Fibroblast of upper back skin (primary cell): ENCODE measurements at regions not wholly inside any gene's neighbourhood (a gene's known extent, or its start where the extent isn't known, plus 50 kb on each side); places are given as distances from the start of the nearest gene placed in this dataset.
"Not testable (repeated sequence)": the region's sequence is repeated elsewhere in the genome, so short reads cannot be mapped to it uniquely, and the experiment has no call there.

ENCODE experiments used
- DNase-seq: peaks from one replicate; pipeline ENCODE4 v3.0.0-alpha.2; 2013

DNA sequence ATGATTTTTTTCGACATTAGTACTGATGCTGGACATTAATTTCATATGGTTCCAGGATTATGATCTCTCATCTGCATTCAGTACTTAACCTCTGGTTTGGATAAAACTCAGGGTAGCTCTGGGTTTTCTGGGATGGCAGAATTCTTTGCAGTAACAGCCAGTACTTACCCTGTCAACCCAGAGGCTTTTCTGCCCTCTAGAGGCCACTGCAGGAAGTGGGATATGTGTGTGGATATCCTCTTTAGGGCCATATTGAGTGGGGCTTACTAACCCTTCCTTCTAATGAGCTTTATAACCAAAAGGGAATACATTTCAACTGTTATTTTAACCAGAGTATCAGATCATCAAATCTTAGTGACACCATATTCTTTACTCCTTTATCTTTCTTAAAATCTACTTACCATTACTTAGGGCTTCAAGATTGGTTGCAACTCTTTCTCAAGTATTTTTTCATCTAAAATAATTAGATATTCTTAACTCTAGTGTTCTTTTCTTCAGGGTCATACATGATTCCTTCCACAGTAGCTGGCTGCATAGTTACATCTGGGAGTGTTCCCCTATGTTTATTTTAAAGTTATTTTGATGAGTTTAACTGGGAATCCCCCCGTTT lies 488.0 kb upstream of the STXBP6 start:
- DNase-seq, result no peak

DNA sequence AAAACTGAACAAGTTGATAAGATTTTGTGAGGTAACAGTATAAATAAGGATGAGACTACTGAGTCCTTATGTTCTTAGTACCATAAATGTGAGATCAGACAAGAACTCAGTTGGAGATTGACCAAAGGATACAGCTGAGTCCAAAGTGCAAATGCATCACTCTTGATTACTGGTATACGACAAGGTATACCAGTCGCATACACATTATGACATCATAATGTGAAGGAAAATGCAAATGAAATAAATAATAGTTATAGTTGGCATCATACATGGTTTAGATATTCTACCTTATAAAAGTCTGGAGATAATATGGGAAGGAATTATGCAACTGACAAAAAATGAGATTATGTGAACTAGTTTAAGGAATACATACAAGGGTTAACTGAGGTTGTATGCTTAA lies 476.3 kb upstream of the STXBP6 start:
- no peak for DNase-seq

GRCh38 chr14:25522926-25523325 lies 473.0 kb upstream of the STXBP6 start:
- DNase-seq, result no peak

- DNase-seq, result no peak
Measured at GRCh38 chr14:25522116-25522515, 472.2 kb upstream of the STXBP6 start.

DNA sequence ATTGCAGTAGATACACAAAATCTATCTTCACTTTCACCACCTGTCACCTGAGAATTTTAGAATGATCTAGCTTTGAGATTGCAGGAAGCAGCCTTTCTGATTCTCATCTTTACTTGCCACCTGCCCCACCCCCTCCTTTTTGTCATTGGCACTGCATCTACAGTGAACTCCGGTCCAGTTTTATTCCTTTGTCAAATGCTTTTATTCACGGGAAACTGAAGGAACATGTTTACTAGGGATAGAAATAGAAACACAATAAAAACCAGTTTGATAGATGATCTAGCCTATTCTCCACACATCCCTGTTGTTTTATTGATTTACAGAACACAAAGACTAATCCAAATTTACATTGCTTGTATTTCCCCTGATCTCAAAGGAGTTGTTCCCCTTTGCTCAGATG lies 471.7 kb upstream of the STXBP6 start:
- no peak for DNase-seq

GRCh38 chr14:25520821-25521220 lies 470.9 kb upstream of the STXBP6 start:
- DNase-seq, result no peak

DNA sequence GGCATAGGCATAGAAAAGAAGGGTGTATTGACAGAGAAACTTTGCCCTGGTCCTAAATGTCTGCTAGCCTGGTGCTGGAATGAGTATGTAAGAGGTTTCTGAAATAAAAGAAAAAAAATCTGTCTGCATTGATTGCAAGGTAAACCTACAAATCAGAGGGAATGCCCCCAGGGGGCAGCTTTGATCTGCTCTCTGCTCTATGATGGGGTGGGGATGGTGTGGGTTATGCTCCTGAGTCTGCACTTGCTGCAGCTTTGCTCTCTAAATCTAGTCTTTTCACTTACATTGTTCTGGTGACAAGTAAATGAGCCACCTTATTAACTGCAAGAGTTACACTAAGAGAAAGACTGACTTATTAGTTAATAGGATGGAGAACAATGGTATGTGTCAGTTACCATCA lies 468.4 kb upstream of the STXBP6 start:
- DNase-seq, result no peak

DNA sequence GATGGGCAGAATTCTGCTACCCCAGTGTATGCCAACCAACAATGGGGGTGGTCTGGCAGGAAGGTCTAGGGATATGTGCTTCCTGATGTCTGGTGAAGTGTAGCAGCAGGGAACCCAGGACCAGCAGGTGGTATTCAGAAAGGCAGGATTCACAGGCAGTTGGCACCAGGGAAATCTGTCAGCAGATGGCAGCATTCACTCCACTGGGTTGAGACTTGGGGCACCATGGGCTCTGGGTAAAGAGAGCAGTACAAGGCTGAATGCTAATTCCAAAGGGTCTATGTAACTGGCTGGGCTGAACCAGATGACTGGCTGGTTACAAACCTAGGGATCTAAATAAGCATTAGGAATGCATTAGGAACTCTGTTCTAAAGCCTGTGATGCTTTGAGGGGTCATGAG lies 466.9 kb upstream of the STXBP6 start:
- no peak for DNase-seq

- no peak for DNase-seq
Measured at GRCh38 chr14:25508845-25509244, 458.9 kb upstream of the STXBP6 start.

DNA sequence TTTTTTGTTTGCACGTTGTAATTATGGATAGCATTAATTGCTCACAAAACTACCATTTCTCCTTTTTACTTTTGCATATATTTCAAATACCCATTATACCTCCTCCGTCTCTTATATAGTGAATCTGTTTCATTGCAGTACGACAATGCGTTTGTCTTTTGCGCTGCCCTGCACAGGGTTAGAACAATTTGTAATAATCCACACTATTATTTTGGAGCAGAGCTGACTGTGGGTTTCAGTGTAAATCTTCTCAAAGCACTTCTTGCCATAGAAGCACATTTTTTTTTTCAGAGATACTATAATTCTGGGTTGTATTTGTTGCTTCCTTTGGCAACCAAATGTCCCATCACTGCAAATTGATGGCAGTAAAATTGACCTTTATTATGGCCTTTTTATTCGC lies 451.8 kb upstream of the STXBP6 start:
- DNase-seq, result no peak

- DNase-seq, result no peak
Measured at GRCh38 chr14:25488961-25489360, 439.0 kb upstream of the STXBP6 start.

DNA sequence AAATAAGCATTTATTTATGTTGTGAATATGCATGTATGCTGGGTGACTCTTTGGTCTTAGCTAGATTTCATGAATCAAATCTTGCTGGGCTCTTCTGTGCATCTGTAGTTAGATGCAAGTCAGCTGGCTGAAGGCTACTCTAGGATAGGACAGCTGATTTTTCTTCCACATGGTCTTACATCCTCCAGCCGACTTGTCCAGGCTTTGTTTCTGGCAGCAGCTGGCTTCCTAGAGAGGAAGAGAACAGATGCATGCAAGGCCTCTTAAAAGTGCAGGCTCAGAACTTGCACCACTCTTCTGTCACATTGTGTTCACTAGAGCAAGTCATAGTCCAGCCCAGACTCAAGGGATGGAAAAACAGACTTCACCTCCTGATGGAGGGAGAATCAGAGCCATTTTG lies 435.4 kb upstream of the STXBP6 start:
- DNase-seq, result no peak

DNA sequence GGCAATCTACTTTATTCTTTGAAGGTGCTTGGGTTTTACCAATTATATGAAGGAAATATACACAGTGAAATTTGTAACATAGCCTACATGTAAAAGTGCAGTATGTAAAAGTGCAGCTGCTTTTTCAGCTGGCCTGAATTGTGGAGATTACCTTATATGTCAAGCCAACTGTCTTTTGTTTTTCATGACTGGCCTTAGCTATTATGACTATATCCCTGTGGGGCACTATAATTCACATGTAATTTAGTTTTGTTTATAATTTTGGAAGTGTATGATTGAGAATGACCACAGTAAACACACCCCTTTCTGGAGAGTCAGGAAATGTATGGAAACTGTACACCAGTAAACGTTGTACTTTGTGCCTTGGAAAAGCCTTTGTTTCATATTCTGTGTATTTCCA lies 435.0 kb upstream of the STXBP6 start:
- DNase-seq, result no peak

DNA sequence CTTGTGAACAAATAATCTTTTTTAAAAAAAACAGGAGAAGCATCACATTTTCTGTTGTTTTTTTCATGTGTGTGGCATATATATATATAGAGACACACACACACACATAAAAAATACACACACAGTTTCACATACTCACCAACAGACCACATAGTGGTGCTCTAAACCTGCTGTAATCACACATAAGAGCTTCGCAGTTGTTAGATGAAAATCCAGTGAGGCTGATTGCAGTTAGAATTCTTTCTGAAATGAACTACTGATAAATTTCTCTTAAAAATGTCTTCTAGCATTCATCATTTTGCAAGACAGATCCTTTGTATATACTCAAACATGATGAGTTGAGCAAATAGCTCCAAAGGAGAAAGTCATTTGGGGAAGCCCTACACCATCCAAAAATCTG lies 434.3 kb upstream of the STXBP6 start:
- no peak for DNase-seq

DNA sequence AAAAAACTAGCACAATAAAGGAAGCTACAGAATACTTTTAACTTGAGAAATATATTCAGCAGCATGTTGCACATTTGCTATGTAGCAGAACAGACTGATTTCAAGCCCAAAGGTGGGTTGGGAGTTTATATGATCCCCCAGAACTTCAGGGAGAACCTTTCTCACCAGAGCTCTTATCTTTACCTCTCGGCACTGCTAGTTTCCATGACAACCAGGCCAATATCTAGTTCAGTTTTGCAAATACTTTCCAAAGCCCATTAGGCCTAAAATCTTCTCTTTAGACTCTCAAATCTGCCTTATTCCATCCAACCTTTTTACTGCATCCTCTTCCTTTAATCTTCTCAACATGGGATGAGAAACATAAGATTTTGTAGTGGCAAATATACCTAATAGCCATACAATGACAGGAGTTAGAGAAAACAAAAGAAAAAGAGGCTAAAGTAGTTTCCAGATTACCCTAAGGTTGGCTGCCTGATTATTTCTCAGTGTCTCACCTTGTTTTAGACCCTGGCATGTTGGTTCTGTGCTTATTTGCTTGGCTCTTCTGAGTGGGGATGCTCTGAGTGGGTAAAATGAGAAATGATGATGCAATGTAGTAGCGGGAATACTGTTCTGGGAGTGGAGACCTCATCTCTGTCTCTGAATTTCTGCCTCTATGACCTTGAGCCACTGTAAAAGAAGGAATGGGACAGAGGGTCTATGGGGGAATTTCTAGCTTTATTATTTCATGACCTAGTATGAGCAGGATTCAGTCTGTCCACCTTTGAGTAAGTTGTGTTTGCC lies 427.6 kb upstream of the STXBP6 start:
- no peak for DNase-seq

DNA sequence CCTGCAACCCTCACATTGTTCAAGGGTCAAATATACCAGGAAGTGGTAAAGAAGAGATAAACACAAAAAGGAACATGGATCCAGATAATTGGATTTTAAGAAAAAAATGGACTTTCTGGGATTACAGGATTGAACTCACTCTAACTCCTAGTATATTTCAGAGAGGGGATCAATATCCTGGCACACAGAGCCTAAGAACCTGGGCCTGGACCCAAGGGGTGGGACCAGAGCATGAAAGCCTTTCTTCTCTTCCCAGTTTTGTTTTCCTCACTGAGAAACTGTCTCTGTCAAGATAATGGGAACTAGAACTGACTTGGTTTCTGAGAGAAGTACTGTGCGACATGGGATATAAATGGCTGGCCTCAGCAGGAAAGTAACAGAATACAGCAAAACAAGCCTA lies 422.8 kb upstream of the STXBP6 start:
- no peak for DNase-seq

GRCh38 chr14:25464772-25465171 lies 414.8 kb upstream of the STXBP6 start:
- no peak for DNase-seq

- no peak for DNase-seq
Measured at GRCh38 chr14:25464078-25464477, 414.1 kb upstream of the STXBP6 start.

- no peak for DNase-seq
Measured at GRCh38 chr14:25463480-25463879, 413.5 kb upstream of the STXBP6 start.

- DNase-seq, result no peak
Measured at GRCh38 chr14:25461780-25462179, 411.8 kb upstream of the STXBP6 start.

- DNase-seq, result no peak
Measured at GRCh38 chr14:25444381-25444780, 394.4 kb upstream of the STXBP6 start.

- DNase-seq, result not testable (repeated sequence)
Measured at GRCh38 chr14:25440382-25440781, 390.4 kb upstream of the STXBP6 start.

GRCh38 chr14:25436906-25437305 lies 387.0 kb upstream of the STXBP6 start:
- DNase-seq, result no peak

GRCh38 chr14:25436288-25436875 lies 386.4 kb upstream of the STXBP6 start:
- DNase-seq, result no peak
